ENCODE measurements at regions not wholly inside any gene's neighbourhood (a gene's known extent, or its start where the extent isn't known, plus 50 kb on each side); places are given as distances from the start of the nearest gene placed in this dataset.

DNA sequence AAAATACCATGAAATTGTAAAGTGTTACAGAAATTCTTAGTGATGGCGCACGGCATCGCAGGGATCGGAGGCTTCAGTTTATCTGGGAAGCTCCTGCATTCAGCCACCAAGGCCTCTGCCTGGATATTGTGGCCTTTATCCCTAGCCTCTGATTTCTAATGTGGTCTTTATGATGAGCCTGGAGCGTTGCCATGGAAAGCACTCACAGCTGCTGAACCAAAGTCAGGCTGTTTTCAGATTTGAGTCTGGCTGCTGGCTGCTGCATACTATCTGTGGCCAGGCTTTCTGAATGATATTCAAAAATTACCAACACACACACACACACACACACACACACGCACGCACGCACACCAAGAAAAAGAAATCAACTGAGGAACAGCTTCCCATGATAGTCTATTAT, 101.1 kb upstream of the ZNF366 start:
- TF ChIP-seq, protein P1, sequence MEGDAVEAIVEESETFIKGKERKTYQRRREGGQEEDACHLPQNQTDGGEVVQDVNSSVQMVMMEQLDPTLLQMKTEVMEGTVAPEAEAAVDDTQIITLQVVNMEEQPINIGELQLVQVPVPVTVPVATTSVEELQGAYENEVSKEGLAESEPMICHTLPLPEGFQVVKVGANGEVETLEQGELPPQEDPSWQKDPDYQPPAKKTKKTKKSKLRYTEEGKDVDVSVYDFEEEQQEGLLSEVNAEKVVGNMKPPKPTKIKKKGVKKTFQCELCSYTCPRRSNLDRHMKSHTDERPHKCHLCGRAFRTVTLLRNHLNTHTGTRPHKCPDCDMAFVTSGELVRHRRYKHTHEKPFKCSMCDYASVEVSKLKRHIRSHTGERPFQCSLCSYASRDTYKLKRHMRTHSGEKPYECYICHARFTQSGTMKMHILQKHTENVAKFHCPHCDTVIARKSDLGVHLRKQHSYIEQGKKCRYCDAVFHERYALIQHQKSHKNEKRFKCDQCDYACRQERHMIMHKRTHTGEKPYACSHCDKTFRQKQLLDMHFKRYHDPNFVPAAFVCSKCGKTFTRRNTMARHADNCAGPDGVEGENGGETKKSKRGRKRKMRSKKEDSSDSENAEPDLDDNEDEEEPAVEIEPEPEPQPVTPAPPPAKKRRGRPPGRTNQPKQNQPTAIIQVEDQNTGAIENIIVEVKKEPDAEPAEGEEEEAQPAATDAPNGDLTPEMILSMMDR (IDR thresholded peaks at IDR 0.05): no peak
- TF ChIP-seq EZH2 (IDR thresholded peaks at IDR 0.05) (no peak), EZH2phosphoT487 (IDR thresholded peaks at IDR 0.05) (no peak)
